GM12875 (cell line): ENCODE measurements at regions not wholly inside any gene's neighbourhood (a gene's known extent, or its start where the extent isn't known, plus 50 kb on each side); places are given as distances from the start of the nearest gene placed in this dataset.

ENCODE experiments used
- H3K4me3 ChIP-seq: one replicate; pipeline ENCODE4 v1.5.1; 2011; ENCODE audit warnings: low read depth, low read length, control low read depth
- CTCF ChIP-seq: IDR thresholded peaks from 2 replicates; pipeline ENCODE4 v1.5.1; 2011; ENCODE audit warnings: low read depth, mild to moderate bottlenecking, control low read depth, inconsistent platforms, low read length, moderate library complexity, borderline replicate concordance; ENCODE audit not compliant: insufficient read depth

GRCh38 chr12:92624236-92624635, 78.6 kb upstream of the PLEKHG7 start:
- no peak for TF ChIP-seq CTCF
- no peak overlapping the region for H3K4me3 ChIP-seq

- no peak overlapping the region for H3K4me3 ChIP-seq
- no peak for TF ChIP-seq CTCF
Observed at GRCh38 chr12:92623386-92623785, 79.4 kb upstream of the PLEKHG7 start.

GRCh38 chr12:92621833-92622232, 81.0 kb upstream of the PLEKHG7 start:
- TF ChIP-seq CTCF: no peak
- H3K4me3 ChIP-seq: no peak overlapping the region

GRCh38 chr12:92621312-92621711, 81.5 kb upstream of the PLEKHG7 start:
- no peak overlapping the region for H3K4me3 ChIP-seq
- no peak for TF ChIP-seq CTCF

- no peak for TF ChIP-seq CTCF
- no peak overlapping the region for H3K4me3 ChIP-seq
Observed at GRCh38 chr12:92619730-92620684, 82.8 kb upstream of the PLEKHG7 start.

- no peak overlapping the region for H3K4me3 ChIP-seq
- no peak for TF ChIP-seq CTCF
Observed at GRCh38 chr12:92619026-92619425, 83.8 kb upstream of the PLEKHG7 start.

- no peak overlapping the region for H3K4me3 ChIP-seq
- no peak for TF ChIP-seq CTCF
Observed at GRCh38 chr12:92615703-92616102, 87.1 kb upstream of the PLEKHG7 start.
